HL-60 (cell line): ENCODE measurements at regions not wholly inside any gene's neighbourhood (a gene's known extent, or its start where the extent isn't known, plus 50 kb on each side); places are given as distances from the start of the nearest gene placed in this dataset.

ENCODE experiments used
- DNase-seq, 2 experiments: peaks; one replicate each; pipeline ENCODE4 v3.0.0-alpha.2; 2010 to 2020; ENCODE audit warnings: low read depth in 1 of 2, low spot score in 1 of 2
- H3K27ac ChIP-seq: fragments of 250-450 bp; sonication (Bioruptor Pico); replicated peaks from 2 replicates; pipeline ENCODE4 v1.5.1; 2020; ENCODE audit warnings: mild to moderate bottlenecking, moderate library complexity
- H3K27me3 ChIP-seq: fragments of 250-450 bp; sonication (Bioruptor Pico); 2 replicates; pipeline ENCODE4 v1.5.1; 2021; ENCODE audit warnings: mild to moderate bottlenecking, moderate library complexity; ENCODE audit not compliant: insufficient read depth, poor library complexity, severe bottlenecking
- H3K4me3 ChIP-seq: replicated peaks from 2 replicates; pipeline ENCODE4 v1.5.1; 2011; ENCODE audit warnings: mild to moderate bottlenecking, control low read depth, low read length; ENCODE audit not compliant: insufficient read depth
- GABPA ChIP-seq: IDR thresholded peaks from 2 replicates; pipeline ENCODE4 v1.6.1; 2012; ENCODE audit warnings: low read depth
- POLR2AphosphoS5 ChIP-seq: IDR thresholded peaks from 2 replicates; pipeline ENCODE4 v1.6.1; 2012; ENCODE audit warnings: low read depth
- SPI1 ChIP-seq: IDR thresholded peaks from 2 replicates; pipeline ENCODE4 v1.6.1; 2012; ENCODE audit warnings: low read depth, mild to moderate bottlenecking, borderline replicate concordance
- TF ChIP-seq, protein P1 (sequence below): IDR thresholded peaks from one replicate; pipeline ENCODE4 v1.5.1; 2011; ENCODE audit warnings: low read length, control low read depth, inconsistent platforms; ENCODE audit not compliant: insufficient read depth
- TF ChIP-seq, protein P2 (sequence below): IDR thresholded peaks from 2 replicates; pipeline ENCODE4 v1.6.1; 2012; ENCODE audit warnings: low read depth; ENCODE audit not compliant: insufficient replicate concordance

DNA sequence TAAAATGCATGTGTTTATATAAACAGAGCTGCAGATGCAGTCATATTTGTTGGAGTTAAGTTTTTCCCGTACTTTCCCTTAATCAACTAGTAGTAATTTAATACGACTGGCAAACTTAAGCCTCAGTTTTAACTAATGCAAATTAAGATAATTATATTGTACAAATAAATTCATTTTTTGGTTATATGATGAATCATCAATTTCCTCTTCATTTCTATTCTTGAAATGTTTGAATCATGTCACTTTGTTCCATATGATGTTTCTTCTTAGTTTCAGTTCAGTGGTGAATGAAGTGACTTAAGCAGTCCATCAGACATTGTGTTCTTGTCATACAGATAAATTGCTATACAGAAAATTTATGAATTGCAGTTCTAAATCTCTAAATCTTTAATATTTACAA, 1361.2 kb upstream of the EPHA6 start:
- TF ChIP-seq, protein P1, sequence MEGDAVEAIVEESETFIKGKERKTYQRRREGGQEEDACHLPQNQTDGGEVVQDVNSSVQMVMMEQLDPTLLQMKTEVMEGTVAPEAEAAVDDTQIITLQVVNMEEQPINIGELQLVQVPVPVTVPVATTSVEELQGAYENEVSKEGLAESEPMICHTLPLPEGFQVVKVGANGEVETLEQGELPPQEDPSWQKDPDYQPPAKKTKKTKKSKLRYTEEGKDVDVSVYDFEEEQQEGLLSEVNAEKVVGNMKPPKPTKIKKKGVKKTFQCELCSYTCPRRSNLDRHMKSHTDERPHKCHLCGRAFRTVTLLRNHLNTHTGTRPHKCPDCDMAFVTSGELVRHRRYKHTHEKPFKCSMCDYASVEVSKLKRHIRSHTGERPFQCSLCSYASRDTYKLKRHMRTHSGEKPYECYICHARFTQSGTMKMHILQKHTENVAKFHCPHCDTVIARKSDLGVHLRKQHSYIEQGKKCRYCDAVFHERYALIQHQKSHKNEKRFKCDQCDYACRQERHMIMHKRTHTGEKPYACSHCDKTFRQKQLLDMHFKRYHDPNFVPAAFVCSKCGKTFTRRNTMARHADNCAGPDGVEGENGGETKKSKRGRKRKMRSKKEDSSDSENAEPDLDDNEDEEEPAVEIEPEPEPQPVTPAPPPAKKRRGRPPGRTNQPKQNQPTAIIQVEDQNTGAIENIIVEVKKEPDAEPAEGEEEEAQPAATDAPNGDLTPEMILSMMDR, result no peak
- no peak for TF ChIP-seq POLR2AphosphoS5
- TF ChIP-seq, protein P2, sequence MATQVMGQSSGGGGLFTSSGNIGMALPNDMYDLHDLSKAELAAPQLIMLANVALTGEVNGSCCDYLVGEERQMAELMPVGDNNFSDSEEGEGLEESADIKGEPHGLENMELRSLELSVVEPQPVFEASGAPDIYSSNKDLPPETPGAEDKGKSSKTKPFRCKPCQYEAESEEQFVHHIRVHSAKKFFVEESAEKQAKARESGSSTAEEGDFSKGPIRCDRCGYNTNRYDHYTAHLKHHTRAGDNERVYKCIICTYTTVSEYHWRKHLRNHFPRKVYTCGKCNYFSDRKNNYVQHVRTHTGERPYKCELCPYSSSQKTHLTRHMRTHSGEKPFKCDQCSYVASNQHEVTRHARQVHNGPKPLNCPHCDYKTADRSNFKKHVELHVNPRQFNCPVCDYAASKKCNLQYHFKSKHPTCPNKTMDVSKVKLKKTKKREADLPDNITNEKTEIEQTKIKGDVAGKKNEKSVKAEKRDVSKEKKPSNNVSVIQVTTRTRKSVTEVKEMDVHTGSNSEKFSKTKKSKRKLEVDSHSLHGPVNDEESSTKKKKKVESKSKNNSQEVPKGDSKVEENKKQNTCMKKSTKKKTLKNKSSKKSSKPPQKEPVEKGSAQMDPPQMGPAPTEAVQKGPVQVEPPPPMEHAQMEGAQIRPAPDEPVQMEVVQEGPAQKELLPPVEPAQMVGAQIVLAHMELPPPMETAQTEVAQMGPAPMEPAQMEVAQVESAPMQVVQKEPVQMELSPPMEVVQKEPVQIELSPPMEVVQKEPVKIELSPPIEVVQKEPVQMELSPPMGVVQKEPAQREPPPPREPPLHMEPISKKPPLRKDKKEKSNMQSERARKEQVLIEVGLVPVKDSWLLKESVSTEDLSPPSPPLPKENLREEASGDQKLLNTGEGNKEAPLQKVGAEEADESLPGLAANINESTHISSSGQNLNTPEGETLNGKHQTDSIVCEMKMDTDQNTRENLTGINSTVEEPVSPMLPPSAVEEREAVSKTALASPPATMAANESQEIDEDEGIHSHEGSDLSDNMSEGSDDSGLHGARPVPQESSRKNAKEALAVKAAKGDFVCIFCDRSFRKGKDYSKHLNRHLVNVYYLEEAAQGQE, result no peak
- TF ChIP-seq SPI1, result no peak
- H3K4me3 ChIP-seq, result no peak overlapping the region
- H3K27me3 ChIP-seq, result no peaks in the 10 kb centered on the region
- DNase-seq, result no peak
- H3K27ac ChIP-seq, result no peak overlapping the region

- H3K27me3 ChIP-seq, result no peaks in the 10 kb centered on the region
- DNase-seq, result no peak
- no peak overlapping the region for H3K27ac ChIP-seq
- no peak overlapping the region for H3K4me3 ChIP-seq
- TF ChIP-seq, protein P1, result no peak
- TF ChIP-seq, protein P2, result no peak
- TF ChIP-seq POLR2AphosphoS5, result no peak
- TF ChIP-seq SPI1, result no peak
- TF ChIP-seq GABPA, result no peak
These were observed 1357.6 kb upstream of the EPHA6 start for GRCh38 chr3:95456835-95457234.

DNA sequence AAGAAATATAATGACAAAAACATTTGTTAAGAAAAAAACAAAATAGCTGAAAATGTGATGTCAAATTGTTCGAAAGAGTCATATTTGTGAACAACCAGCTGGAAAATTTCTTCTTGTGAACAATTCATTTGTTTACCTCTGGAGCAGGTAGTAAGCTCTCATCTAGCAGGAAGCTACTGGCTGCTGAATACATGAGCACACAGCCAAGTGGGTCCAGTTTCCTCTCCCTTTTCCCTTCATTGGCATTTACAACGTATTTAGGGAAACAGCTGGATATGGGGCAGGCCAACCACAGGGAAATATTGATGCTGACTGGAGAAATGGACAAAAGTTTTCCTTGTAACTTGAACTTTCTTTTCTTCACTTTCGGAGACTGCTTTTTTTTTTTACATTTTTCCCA, 1354.7 kb upstream of the EPHA6 start:
- Histone ChIP-seq H3K27ac (no peak overlapping the region), H3K4me3 (no peak overlapping the region), H3K27me3 (no peaks in the 10 kb centered on the region)
- TF ChIP-seq, protein P1, result no peak
- TF ChIP-seq SPI1 (no peak), POLR2AphosphoS5 (no peak), GABPA (no peak)
- TF ChIP-seq, protein P2, result no peak
- no peak for DNase-seq
